GM23338 (cell line): ENCODE measurements at regions not wholly inside any gene's neighbourhood (a gene's known extent, or its start where the extent isn't known, plus 50 kb on each side); places are given as distances from the start of the nearest gene placed in this dataset.

Source experiments
- CREB1 ChIP-seq: fragments of 250-450 bp; sonication (Bioruptor Pico); IDR thresholded peaks from 2 replicates; pipeline ENCODE4 v1.5.0; 2020; ENCODE audit warnings: low read depth, mild to moderate bottlenecking, moderate library complexity
- EZH2 ChIP-seq: fragments of 200-600 bp; sonication (generic); IDR thresholded peaks from one replicate; pipeline ENCODE4 v1.8.0; 2017; ENCODE audit warnings: antibody characterized with exemption, mild to moderate bottlenecking, low read depth; ENCODE audit not compliant: unreplicated experiment
- EZH2phosphoT487 ChIP-seq: fragments of 200-600 bp; sonication (generic); IDR thresholded peaks from one replicate; pipeline ENCODE4 v1.8.1; 2018; ENCODE audit warnings: antibody characterized with exemption; ENCODE audit not compliant: unreplicated experiment
- JUNB ChIP-seq: IDR thresholded peaks from one replicate; pipeline ENCODE4 v1.6.1; 2016; ENCODE audit warnings: antibody characterized with exemption; ENCODE audit not compliant: unreplicated experiment
- POLR2AphosphoS5 ChIP-seq: IDR thresholded peaks from 2 replicates; pipeline ENCODE4 v1.6.1; 2016; ENCODE audit warnings: antibody characterized with exemption, low read depth
- ZNF114 ChIP-seq: fragments of 250-450 bp; sonication (Bioruptor Pico); IDR thresholded peaks from 2 replicates; pipeline ENCODE4 v1.5.0; 2020; ENCODE audit warnings: mild to moderate bottlenecking, moderate library complexity
- TF ChIP-seq, protein P1 (sequence below), 2 experiments: fragments of 200-600 bp in 1 of 2; sonication (generic) in 1 of 2; conservative IDR thresholded peaks; 2 replicates each; pipeline versions ENCODE4 v1.5.1 to v1.6.1; 2016 to 2017; ENCODE audit warnings: antibody characterized with exemption in 2 of 2, low read depth in 2 of 2, mild to moderate bottlenecking in 2 of 2, moderate library complexity in 1 of 2
- TF ChIP-seq, protein P2 (sequence below): IDR thresholded peaks from one replicate; pipeline ENCODE4 v1.6.1; 2018; ENCODE audit warnings: antibody characterized with exemption; ENCODE audit not compliant: unreplicated experiment

DNA sequence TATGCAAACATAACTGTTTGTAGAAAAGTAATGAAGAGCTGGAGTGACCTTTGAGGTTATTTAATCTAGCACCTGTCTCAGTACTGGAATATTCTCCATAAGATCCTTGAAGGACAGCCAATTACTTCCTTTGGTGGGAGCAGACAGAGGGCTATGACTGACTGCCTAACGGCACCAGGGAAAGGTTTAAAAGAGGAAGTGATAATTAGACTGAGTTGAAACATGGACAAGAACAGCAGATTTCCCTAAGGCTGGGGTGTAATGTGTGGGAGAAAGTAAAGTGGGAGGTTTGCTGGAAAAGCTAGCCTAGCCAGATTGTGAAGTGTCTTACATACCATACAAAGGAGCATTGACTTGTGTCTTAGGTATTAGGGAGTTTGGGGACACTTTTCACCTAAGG is 191.3 kb upstream of the PCDH9 start:
- TF ChIP-seq, protein P1, sequence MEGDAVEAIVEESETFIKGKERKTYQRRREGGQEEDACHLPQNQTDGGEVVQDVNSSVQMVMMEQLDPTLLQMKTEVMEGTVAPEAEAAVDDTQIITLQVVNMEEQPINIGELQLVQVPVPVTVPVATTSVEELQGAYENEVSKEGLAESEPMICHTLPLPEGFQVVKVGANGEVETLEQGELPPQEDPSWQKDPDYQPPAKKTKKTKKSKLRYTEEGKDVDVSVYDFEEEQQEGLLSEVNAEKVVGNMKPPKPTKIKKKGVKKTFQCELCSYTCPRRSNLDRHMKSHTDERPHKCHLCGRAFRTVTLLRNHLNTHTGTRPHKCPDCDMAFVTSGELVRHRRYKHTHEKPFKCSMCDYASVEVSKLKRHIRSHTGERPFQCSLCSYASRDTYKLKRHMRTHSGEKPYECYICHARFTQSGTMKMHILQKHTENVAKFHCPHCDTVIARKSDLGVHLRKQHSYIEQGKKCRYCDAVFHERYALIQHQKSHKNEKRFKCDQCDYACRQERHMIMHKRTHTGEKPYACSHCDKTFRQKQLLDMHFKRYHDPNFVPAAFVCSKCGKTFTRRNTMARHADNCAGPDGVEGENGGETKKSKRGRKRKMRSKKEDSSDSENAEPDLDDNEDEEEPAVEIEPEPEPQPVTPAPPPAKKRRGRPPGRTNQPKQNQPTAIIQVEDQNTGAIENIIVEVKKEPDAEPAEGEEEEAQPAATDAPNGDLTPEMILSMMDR (conservative IDR thresholded peaks at IDR 0.05; ENCODE audit: low read depth in 2 of 2), result no peak
- TF ChIP-seq POLR2AphosphoS5 (no peak), ZNF114 (no peak), EZH2phosphoT487 (no peak), EZH2 (no peak), CREB1 (CRISPR knock-in tag) (no peak), JUNB (no peak)
- TF ChIP-seq, protein P2, sequence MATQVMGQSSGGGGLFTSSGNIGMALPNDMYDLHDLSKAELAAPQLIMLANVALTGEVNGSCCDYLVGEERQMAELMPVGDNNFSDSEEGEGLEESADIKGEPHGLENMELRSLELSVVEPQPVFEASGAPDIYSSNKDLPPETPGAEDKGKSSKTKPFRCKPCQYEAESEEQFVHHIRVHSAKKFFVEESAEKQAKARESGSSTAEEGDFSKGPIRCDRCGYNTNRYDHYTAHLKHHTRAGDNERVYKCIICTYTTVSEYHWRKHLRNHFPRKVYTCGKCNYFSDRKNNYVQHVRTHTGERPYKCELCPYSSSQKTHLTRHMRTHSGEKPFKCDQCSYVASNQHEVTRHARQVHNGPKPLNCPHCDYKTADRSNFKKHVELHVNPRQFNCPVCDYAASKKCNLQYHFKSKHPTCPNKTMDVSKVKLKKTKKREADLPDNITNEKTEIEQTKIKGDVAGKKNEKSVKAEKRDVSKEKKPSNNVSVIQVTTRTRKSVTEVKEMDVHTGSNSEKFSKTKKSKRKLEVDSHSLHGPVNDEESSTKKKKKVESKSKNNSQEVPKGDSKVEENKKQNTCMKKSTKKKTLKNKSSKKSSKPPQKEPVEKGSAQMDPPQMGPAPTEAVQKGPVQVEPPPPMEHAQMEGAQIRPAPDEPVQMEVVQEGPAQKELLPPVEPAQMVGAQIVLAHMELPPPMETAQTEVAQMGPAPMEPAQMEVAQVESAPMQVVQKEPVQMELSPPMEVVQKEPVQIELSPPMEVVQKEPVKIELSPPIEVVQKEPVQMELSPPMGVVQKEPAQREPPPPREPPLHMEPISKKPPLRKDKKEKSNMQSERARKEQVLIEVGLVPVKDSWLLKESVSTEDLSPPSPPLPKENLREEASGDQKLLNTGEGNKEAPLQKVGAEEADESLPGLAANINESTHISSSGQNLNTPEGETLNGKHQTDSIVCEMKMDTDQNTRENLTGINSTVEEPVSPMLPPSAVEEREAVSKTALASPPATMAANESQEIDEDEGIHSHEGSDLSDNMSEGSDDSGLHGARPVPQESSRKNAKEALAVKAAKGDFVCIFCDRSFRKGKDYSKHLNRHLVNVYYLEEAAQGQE, result no peak
